K562 (cell line): ENCODE measurements at regions not wholly inside any gene's neighbourhood (a gene's known extent, or its start where the extent isn't known, plus 50 kb on each side); places are given as distances from the start of the nearest gene placed in this dataset.

Source experiments
- ATAC-seq: fragments of 200-7000 bp; cut with Tn5 transposase; 3 replicates; pipeline ENCODE4 v1.9.1; 2020; ENCODE audit warnings: moderate library complexity
- BruUV-seq: library from RNA; stranded (reverse); fragments of 400-500 nt; replicated peaks from 2 replicates; lab custom pipeline; 2021; lab: Mats Ljungman, UMichigan
- CTCF ChIA-PET: fragments of 300-600 bp; formaldehyde crosslinking; extraction: SDS; loops from one replicate; lab custom pipeline; 2021; ENCODE audit warnings: low intra/inter-chr PET ratio; lab: Yijun Ruan, JAX
- POLR2A ChIA-PET: fragments of 300-600, 350-650 bp; sonication (Branson Sonifier 250); formaldehyde crosslinking; extraction: SDS; loops from one replicate; lab custom pipeline; 2021; ENCODE audit warnings: antibody characterized with exemption, inconsistent platforms; lab: Yijun Ruan, JAX
- DNase-seq, 4 experiments: peaks; one replicate each; pipeline versions ENCODE4 v3.0.0 to v3.0.0-alpha.2; 2011 to 2018; ENCODE audit warnings: low spot score in 3 of 4, mixed read lengths in 3 of 4; ENCODE audit errors: extremely low read depth in 1 of 4
- FAIRE-seq: peaks from 2 replicates; lab custom pipeline; 2011; peaks lifted over from hg19 to GRCh38; lab: Jason Lieb, UNC
- H2AFZ ChIP-seq: 2 replicates; pipeline ENCODE4 v1.6.0; 2011; ENCODE audit warnings: low read depth, low read length, control low read depth, inconsistent platforms
- H3K27ac ChIP-seq: fragments of 200-600 bp; 3 replicates; pipeline ENCODE4 v1.8.0; 2011; ENCODE audit warnings: low read depth, mild to moderate bottlenecking, control low read depth, inconsistent platforms, low read length, moderate library complexity, mixed read lengths; ENCODE audit errors: extremely low read depth
- H3K27me3 ChIP-seq, 2 experiments: fragments of 300-600 bp in 1 of 2; 2 replicates in 1 of 2; 3 replicates in 1 of 2; pipeline versions ENCODE4 v1.6.0 to v1.8.0; 2011; ENCODE audit warnings: inconsistent platforms in 2 of 2, low read length in 2 of 2, mild to moderate bottlenecking in 1 of 2, mixed read lengths in 1 of 2, moderate library complexity in 1 of 2; ENCODE audit not compliant: control insufficient read depth in 2 of 2, insufficient read depth in 2 of 2
- H3K36me3 ChIP-seq: fragments of 300-600 bp; 3 replicates; pipeline ENCODE4 v1.8.0; 2011; ENCODE audit warnings: mild to moderate bottlenecking, low read length, inconsistent platforms; ENCODE audit not compliant: control insufficient read depth, insufficient read depth
- H3K4me1 ChIP-seq, 2 experiments: fragments of 200-600 bp in 1 of 2; replicated peaks in 1 of 2; 2 replicates in 1 of 2; 3 replicates in 1 of 2; pipeline versions ENCODE4 v1.5.1 to v1.8.0; 2011; ENCODE audit warnings: inconsistent platforms in 2 of 2, low read length in 2 of 2, mild to moderate bottlenecking in 1 of 2, mixed read lengths in 1 of 2, moderate library complexity in 1 of 2; ENCODE audit not compliant: control insufficient read depth in 2 of 2, insufficient read depth in 2 of 2
- H3K4me2 ChIP-seq: 2 replicates; pipeline ENCODE4 v1.6.1; 2011; ENCODE audit warnings: low read length, control low read depth, inconsistent platforms, mixed read lengths; ENCODE audit not compliant: insufficient read depth
- H3K4me3 ChIP-seq: fragments of 200-600 bp; sonication (generic), shearing (Covaris generic); 2 replicates; pipeline ENCODE4 v1.5.1; 2016; ENCODE audit warnings: control low read depth, inconsistent platforms
- H3K79me2 ChIP-seq: fragments of 200-600 bp; 3 replicates; pipeline ENCODE4 v1.8.0; 2011; ENCODE audit warnings: low read length, inconsistent platforms; ENCODE audit not compliant: control insufficient read depth, insufficient read depth
- H3K9ac ChIP-seq, 2 experiments: 2 replicates each; pipeline versions ENCODE4 v1.6.0 to v1.6.1; 2011; ENCODE audit warnings: low read depth in 2 of 2, low read length in 2 of 2, control low read depth in 1 of 2, inconsistent platforms in 1 of 2, mild to moderate bottlenecking in 1 of 2, mixed read lengths in 1 of 2; ENCODE audit not compliant: insufficient read depth in 1 of 2
- H3K9me1 ChIP-seq: one replicate; pipeline ENCODE4 v1.6.0; 2011; ENCODE audit warnings: inconsistent platforms, mild to moderate bottlenecking, low read length, moderate library complexity; ENCODE audit not compliant: control insufficient read depth, insufficient read depth
- H3K9me3 ChIP-seq: replicated peaks from 2 replicates; pipeline ENCODE4 v1.5.1; 2011; ENCODE audit warnings: low read depth, low read length, inconsistent platforms; ENCODE audit not compliant: control insufficient read depth, insufficient read depth
- H4K20me1 ChIP-seq: replicated peaks from 2 replicates; pipeline ENCODE4 v1.6.1; 2011; ENCODE audit warnings: low read length, inconsistent platforms, mixed read lengths; ENCODE audit not compliant: control insufficient read depth, insufficient read depth
- BACH1 ChIP-seq: fragments of 200-800 bp; sonication (Bioruptor generic); IDR thresholded peaks from 2 replicates; pipeline ENCODE4 v1.6.1; 2016; ENCODE audit warnings: missing genetic modification characterization, missing compliant biosample characterization
- BRCA1 ChIP-seq, 2 experiments: fragments of 450-650 bp in 1 of 2; sonication (generic) in 1 of 2; formaldehyde crosslinking in 1 of 2; IDR thresholded peaks; 2 replicates each; pipeline versions ENCODE4 v1.5.0 to v1.6.1; 2017 to 2020; ENCODE audit warnings: mild to moderate bottlenecking in 1 of 2, missing genetic modification reagents in 1 of 2
- CEBPG ChIP-seq, 3 experiments: fragments of 200-800 bp in 1 of 3; sonication (Bioruptor generic) in 1 of 3; sonication (generic) in 1 of 3; formaldehyde crosslinking in 1 of 3; IDR thresholded peaks in 2 of 3; conservative IDR thresholded peaks in 1 of 3; 2 replicates each; pipeline versions ENCODE4 v1.6.1 to v1.8.0; 2016 to 2022; ENCODE audit warnings: missing compliant biosample characterization in 2 of 3, missing genetic modification characterization in 2 of 3, mild to moderate bottlenecking in 1 of 3, missing genetic modification reagents in 1 of 3
- CREB5 ChIP-seq: fragments of 250-450 bp; sonication (Bioruptor Pico); IDR thresholded peaks from 2 replicates; pipeline ENCODE4 v1.5.0; 2020; ENCODE audit warnings: mild to moderate bottlenecking
- ETV6 ChIP-seq, 3 experiments: fragments of 150-350 bp in 1 of 3; sonication (generic) in 1 of 3; formaldehyde crosslinking in 1 of 3; IDR thresholded peaks; 2 replicates each; pipeline versions ENCODE4 v1.6.1 to v1.8.0; 2014 to 2022; ENCODE audit warnings: borderline replicate concordance in 2 of 3, low read depth in 2 of 3, antibody characterized with exemption in 1 of 3, low read length in 1 of 3, mild to moderate bottlenecking in 1 of 3, missing genetic modification reagents in 1 of 3
- FOSL1 ChIP-seq: fragments of 200-800 bp; sonication (Bioruptor generic); conservative IDR thresholded peaks from 2 replicates; pipeline ENCODE4 v1.6.1; 2016; ENCODE audit warnings: missing genetic modification characterization, missing compliant biosample characterization
- HINFP ChIP-seq: fragments of 450-650 bp; conservative IDR thresholded peaks from 2 replicates; pipeline ENCODE4 v1.6.1; 2016; ENCODE audit warnings: missing genetic modification characterization, low read depth, mild to moderate bottlenecking, control low read depth, missing compliant biosample characterization
- IFI16 ChIP-seq: fragments of 250-450 bp; sonication (Bioruptor Pico); IDR thresholded peaks from 2 replicates; pipeline ENCODE4 v2.1.2; 2022; ENCODE audit warnings: mild to moderate bottlenecking, inconsistent platforms
- MCM7 ChIP-seq, 2 experiments: fragments of 450-650 bp; IDR thresholded peaks; 2 replicates each; pipeline ENCODE4 v1.6.1; 2016 to 2018
- NEUROD1 ChIP-seq: fragments of 150-350 bp; IDR thresholded peaks from 2 replicates; pipeline ENCODE4 v1.6.1; 2014; ENCODE audit warnings: borderline replicate concordance, low read length, low read depth; ENCODE audit not compliant: partially characterized antibody
- SMARCA5 ChIP-seq: fragments of 450-650 bp; IDR thresholded peaks from 2 replicates; pipeline ENCODE4 v1.6.1; 2016
- TCF15 ChIP-seq: fragments of 250-450 bp; sonication (Bioruptor Pico); IDR thresholded peaks from 2 replicates; pipeline ENCODE4 v1.8.0; 2022; ENCODE audit warnings: moderate library complexity, mild to moderate bottlenecking, inconsistent platforms
- TEAD2 ChIP-seq: fragments of 450-650 bp; IDR thresholded peaks from 2 replicates; pipeline ENCODE4 v1.6.1; 2016; ENCODE audit warnings: missing genetic modification characterization, control low read depth, missing compliant biosample characterization
- TFAP4 ChIP-seq: sonication (generic); formaldehyde crosslinking; IDR thresholded peaks from 2 replicates; pipeline ENCODE4 v1.8.0; 2022; ENCODE audit warnings: missing genetic modification reagents, mild to moderate bottlenecking, moderate library complexity, borderline replicate concordance
- ZNF408 ChIP-seq: fragments of 250-450 bp; sonication (Bioruptor Pico); IDR thresholded peaks from 2 replicates; pipeline ENCODE4 v1.4.0; 2020; ENCODE audit warnings: low read depth, mild to moderate bottlenecking, moderate library complexity
- ZNF76 ChIP-seq: fragments of 250-450 bp; sonication (Bioruptor Pico); IDR thresholded peaks from 2 replicates; pipeline ENCODE4 v1.4.0; 2020; ENCODE audit warnings: mild to moderate bottlenecking, moderate library complexity, borderline replicate concordance
- ZSCAN32 ChIP-seq: fragments of 450-650 bp; formaldehyde crosslinking; IDR thresholded peaks from 2 replicates; pipeline ENCODE4 v1.4.0; 2020; ENCODE audit warnings: mild to moderate bottlenecking, moderate library complexity
- WGBS: fragments of 100-300 bp; shearing (Covaris generic); methylation state at CpG from one replicate; pipeline ENCODE4 v1.1.6; 2016; ENCODE audit warnings: low coverage, mixed read lengths; ENCODE audit not compliant: insufficient coverage; ENCODE audit errors: missing lambda C conversion rate; 5-methylcytosine and 5-hydroxymethylcytosine counted together
- in situ Hi-C: fragments of 300-500 bp; cut with MboI; formaldehyde crosslinking; loops from 4 replicates; pipeline ENCODE4 v1.15.0; 2018; ENCODE audit warnings: inconsistent platforms, mixed read lengths
- intact Hi-C: fragments of 100-400 bp; cut with micrococcal nuclease; formaldehyde crosslinking; loops from 2 replicates; pipeline ENCODE4 v1.14.2; 2022

GRCh38 chr7:152516216-152516615, 80.4 kb upstream of the KMT2C start:
- no peaks in the 10 kb centered on the region for H4K20me1 ChIP-seq
- H3K9me3 ChIP-seq, result 0 out of 2 replicates have a peak, but pooled peaks cover 7% of the 10 kb centered on the region
- H3K9me1 ChIP-seq, result no peaks in the 10 kb centered on the region
- ChIA-PET CTCF (no interaction called here), POLR2A (interaction anchor here (1.0 kb wide), 1 partner anchor 52 kb away, joined by 3 read pairs; no protein-coding TSS in a partner anchor)
- H3K4me2 ChIP-seq, result no peak overlapping the region
- intact Hi-C loops, result no loop called here
- DNase-seq (no peak), ATAC-seq (no peak), FAIRE-seq (no peak)
- in situ Hi-C loops, result no loop called here
- no TSS peak for BruUV-seq
- 16% methylated on average over 8 of the region's 9 CpGs for WGBS
- no peak for TF ChIP-seq SMARCA5
- no peak for TF ChIP-seq TCF15 (CRISPR knock-in tag)
- TF ChIP-seq HINFP (tag), result no peak
- TF ChIP-seq CREB5 (CRISPR knock-in tag), result no peak
- TF ChIP-seq ZNF76 (CRISPR knock-in tag), result no peak
- TF ChIP-seq IFI16 (CRISPR knock-in tag), result no peak
- no peak for TF ChIP-seq ZNF408 (CRISPR knock-in tag)
- no peak for TF ChIP-seq ZSCAN32 (CRISPR knock-in tag)
- no peak for TF ChIP-seq TEAD2 (tag)
- no peak for TF ChIP-seq NEUROD1
- no peak for TF ChIP-seq BACH1 (tag)
- TF ChIP-seq BRCA1 (IDR thresholded peaks at IDR 0.05), result no peak
- no peak for TF ChIP-seq BRCA1 (CRISPR knock-in tag; IDR thresholded peaks at IDR 0.05)
- no peak for TF ChIP-seq MCM7 (IDR thresholded peaks at IDR 0.05)
- no peak for TF ChIP-seq CEBPG (CRISPR knock-in tag; IDR thresholded peaks at IDR 0.05)
- TF ChIP-seq CEBPG (tag; conservative IDR thresholded peaks at IDR 0.05 in 1 of 2, IDR thresholded peaks at IDR 0.05 in 1 of 2), result no peak
- TF ChIP-seq ETV6 (IDR thresholded peaks at IDR 0.05; ENCODE audit: borderline replicate concordance in 1 of 2, low read depth in 2 of 2, low read length in 1 of 2), result no peak
- no peak for TF ChIP-seq ETV6 (CRISPR knock-in tag; IDR thresholded peaks at IDR 0.05; ENCODE audit: borderline replicate concordance)
- TF ChIP-seq FOSL1 (tag), result no peak
- TF ChIP-seq TFAP4 (CRISPR knock-in tag), result no peak
- H3K36me3 ChIP-seq, result no peaks in the 10 kb centered on the region
- H3K27me3 ChIP-seq, result peaks cover 14 to 31% of the 10 kb centered on the region in 2 experiments; a peak in 4 of 5 replicates
- H3K4me1 ChIP-seq, result peaks cover 6 to 15% of the 10 kb centered on the region in 2 experiments
- H2AFZ ChIP-seq, result no peak overlapping the region
- no peaks in the 10 kb centered on the region for H3K79me2 ChIP-seq
- H3K27ac ChIP-seq, result no peak overlapping the region
- no peak overlapping the region for H3K9ac ChIP-seq
- no peak overlapping the region for H3K4me3 ChIP-seq
